EH (cell line): ENCODE measurements at regions not wholly inside any gene's neighbourhood (a gene's known extent, or its start where the extent isn't known, plus 50 kb on each side); places are given as distances from the start of the nearest gene placed in this dataset.

Experiments used
- DNase-seq: peaks from one replicate; pipeline ENCODE4 v3.0.0-alpha.2; 2015; ENCODE audit warnings: low read depth

DNA sequence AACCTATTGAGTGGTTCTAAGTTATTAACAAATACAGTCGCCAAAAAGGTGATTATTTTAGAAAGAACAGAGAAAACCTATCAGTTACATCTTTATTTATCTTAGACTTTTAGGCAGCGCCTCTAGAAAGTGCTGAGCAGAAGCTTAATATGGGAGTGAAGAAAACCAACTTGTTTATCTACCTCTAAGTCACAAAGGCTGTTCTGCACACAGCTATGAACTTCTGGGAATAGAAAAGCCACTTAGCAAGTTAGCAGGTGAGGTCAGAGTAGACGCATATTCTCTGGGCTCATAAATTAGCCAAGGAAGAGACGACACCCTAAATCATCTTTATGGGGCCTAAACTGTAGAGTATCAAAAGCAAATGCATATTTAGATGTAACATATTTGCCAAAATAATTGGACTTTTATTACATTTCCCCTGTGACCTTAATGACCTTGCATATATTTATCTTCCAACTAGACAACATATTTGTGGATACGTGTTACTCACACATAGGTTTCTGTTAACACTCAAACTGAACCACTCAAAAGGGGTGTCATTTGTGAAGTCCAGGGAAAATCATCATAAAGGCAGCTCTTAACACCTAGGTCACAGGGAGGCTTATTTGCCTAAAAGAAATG, 267.1 kb downstream of the ADGB start:
- DNase-seq, result no peak

DNA sequence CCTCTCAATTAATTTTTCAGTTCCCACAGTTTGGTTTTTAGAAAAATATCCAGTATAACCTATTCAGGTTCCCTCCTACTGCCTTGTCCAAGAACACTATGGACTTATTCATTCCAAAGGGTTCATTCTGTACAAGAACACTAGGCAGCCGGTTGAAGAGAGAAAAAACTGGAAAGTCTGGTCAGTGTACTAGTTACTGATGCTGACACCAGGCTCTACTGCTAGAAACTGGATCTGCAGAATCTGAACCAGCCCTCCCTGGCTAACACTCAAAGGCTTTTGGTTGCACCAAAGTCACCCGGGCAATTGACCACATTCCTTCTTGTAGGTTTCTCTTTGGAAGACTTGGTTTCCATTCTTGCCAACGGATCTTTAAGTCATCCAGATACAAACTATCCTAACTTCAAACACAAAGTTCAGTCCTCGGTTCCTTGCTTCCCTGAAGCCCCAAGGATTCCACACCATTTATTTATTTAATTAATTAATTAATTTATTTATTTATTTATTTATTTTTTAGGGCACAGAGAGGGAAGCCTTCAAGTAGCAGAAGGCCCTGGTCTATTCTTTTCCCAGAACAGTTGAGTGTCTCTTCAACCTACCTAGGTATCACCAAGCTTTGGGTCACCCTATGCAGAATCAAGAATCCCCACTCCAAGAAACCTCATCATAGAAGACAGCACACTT, 268.1 kb downstream of the ADGB start:
- DNase-seq, result no peak

DNA sequence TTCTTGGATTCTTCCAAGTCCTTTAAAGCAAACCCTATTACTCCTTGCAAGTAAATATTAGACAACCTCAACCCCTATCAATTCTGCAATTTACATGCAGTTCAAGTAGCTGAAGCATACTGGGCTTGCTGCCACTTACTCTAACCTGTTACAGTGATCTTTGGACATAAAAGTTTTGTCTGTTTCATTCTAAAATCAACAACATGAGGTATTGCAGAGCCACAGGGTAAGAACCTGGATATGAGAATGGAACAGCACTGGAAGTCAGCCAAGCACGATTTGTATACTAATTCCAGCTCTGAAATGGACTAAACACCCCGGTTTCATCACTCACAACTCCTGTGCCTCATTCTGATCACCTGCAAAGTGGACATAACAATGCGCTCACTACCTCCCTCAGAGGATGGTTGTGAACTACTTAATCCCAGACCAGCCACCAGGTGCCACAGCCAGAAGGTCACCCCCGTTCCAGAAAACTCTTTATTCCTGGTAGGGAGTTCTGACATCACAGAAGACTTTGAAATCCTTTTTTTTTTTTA, 270.0 kb downstream of the ADGB start:
- no peak for DNase-seq

DNA sequence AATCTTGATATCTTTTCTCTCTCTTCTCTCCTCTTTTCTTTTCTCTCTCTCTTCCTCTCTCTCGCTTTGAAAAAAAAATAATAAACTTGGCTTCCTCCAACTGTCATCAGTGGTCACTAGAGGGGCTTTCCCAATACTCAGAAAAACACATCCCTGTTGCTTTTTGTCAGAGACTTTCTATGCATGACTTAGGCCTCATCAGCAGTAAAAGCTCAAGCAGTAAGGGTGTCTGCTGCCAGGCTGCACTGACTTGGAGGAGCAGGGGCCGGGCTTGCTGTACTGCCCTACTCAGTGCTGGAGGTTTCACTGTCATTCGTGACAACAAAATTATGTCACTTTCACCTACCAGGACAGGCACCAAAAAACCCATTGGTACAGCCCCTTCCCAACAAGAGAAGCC, 272.0 kb downstream of the ADGB start:
- no peak for DNase-seq

DNA sequence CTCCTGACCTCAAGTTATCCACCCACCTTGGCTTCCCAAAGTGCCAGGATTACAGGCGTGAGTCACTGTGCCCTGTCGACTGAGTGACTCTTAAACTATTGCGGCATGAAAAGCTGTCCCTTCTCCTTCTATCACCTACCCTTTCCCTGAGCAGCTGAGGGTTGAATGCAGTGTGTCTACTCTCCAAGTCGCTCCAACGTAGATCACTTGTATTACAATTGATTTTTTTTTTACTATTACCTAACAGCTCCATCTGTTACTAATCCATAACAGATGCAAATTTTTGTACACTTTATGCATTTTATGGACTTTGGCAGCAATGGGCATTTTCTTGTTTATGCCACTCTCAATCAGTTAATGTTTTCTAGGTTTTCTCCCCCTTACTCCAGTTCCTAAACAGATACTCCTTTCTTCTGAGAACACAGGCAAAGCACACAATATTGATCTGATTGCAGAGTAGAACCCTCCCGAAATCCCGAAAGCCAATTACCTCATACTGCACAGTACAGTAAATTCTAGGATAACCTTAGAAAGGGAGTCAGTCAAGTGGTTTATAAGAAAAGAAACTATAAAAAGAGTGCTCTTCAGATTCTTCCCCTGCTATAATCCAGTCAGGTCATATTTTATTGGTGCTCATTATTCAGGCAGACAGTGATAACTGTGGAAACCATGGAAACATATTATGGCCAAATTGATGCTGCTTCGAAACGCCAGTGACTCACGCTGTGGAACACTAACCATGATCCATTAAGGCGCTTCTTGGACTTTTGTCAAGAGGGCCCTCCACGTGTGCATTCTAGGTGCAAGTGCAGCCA, 273.0 kb downstream of the ADGB start:
- DNase-seq, result peak; percentile 80

DNA sequence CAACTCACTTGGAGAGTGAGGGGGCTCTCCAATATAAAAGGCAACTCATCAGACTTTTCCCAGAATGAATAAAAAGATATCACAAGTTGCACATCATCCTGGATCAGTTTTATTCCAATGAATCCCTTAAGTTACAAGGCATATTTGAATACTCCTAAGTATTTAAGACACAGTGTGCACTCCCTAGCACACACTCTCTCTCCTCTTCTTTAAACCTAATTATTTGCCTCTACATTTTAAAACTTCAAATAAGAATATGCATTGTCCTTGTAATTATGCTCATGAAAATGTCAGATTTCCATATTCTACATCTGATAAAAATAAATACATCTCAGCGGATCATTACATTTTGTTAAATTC, 273.6 kb downstream of the ADGB start:
- DNase-seq, result no peak

DNA sequence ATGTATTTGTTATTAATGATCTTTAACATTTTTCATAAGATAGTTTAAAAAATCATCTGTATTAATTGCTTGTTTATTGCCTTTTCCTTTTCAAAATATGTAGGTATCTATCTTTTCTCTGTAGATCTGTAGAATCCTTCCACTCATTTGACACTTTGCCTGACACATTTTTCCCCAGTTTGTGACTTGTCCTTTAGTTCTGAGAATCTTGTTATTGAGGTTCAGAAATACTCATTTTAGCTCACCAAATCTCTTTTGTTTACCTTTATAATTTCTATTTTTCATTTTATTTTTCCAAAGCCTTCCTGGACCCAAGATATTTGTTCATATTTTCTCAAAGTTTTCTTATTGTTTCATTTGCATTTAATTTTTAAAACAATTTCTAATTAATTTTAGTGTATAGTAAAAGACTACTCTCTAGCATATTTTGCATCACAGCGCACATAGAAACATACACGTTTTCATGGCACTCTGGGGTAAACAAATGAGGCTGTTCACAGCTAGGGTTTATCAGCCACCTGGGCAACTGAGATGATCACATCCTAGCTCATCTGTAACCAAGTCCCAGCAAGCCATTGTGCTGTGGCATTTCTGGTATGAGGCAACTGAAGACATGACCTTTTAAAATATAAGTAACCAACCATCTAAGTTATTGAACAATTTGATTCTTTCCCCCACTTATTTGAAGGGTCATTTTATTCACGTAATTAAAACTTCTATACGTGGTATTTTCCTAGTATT, 275.7 kb downstream of the ADGB start:
- no peak for DNase-seq

DNA sequence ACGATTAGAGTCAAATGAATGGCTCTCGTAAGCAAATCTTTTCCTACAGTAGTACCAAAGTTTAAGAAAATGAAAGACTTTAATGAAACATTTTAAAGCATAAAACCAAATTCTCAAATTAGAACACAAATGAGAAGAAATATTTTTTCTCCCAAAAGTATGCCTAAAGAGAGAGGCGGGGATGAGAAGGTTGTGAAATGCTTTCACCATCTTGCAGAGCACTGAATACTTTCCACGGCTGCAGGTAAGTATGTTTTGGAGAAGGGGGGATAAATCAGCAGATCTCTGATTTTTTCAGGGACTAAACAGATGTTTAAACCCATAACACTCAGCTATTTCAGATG, 277.1 kb downstream of the ADGB start:
- DNase-seq, result no peak

DNA sequence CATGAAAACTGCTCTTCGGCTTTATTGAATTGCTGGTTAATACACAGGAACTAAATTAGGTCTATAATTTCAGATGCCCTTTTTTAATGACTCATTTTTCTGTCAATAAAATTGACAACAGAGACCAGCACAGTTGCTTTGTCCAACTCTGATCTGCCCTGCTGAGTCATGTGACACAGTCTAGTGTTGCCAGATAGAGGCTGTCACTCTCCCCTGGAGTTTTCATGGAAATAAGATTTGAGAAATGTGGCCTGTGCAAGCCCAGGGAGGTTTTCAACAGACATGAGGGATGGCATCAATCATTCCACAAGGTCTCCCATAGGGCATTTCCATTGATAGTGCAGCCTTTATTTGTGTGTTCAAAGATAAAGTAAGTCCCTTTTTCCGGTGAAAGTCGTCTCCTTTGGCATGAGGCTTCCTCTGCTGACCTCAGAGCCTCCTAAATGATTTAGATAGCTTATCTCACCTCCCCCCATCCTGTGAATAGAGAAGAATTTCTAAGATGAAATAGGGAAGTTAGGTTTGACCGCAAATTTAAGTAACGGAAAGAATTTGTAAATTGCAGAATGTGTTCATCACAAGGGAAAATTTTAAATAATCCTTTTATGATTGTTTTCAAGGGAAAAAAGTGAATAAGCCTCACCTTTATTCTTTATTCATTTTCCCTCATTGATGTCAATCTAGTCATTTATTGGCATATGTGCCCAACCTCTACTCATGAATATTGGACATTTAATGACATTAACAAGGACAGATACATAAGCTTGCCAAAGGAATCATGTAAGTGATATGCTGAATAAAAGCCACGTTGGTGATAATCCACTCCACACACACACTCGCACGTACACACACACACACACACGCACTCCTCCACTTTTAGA, 277.7 kb downstream of the ADGB start:
- DNase-seq, result no peak

DNA sequence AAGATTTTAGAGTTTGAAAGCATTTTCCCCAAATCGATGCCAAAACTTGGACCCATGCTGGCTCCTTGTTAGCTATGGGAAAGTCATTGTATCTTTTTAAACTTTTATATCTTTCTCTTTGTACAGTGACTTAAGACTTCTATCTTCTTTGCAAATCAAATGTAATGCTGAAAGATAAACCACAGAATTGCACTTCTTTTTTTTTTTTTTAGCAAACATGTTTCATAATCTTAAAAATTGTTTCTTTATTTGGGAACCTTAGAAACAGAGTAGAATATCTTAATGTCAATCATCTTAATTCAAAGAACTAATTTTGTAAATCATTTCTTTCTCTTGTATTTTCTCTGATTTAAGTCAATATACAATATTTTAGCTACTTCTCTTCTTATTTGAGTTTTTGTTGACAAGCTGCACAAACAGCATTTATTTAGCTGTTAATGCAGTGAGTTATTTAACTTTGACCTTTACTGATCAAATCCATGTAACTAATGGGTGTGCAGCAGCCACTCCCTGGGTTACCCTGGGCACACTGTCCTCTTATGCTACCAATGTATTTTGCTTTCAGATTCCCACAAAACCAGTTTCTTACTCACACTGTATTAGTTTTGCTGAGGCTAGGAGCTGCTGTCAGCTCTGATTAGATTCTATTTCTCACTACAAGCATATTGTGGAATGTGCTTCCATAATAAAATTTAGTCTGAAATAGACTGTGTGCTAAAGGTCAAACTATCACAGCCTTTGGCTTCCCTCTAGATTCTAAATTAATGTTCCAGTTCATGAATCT, 279.6 kb downstream of the ADGB start:
- peak; percentile 71 for DNase-seq

DNA sequence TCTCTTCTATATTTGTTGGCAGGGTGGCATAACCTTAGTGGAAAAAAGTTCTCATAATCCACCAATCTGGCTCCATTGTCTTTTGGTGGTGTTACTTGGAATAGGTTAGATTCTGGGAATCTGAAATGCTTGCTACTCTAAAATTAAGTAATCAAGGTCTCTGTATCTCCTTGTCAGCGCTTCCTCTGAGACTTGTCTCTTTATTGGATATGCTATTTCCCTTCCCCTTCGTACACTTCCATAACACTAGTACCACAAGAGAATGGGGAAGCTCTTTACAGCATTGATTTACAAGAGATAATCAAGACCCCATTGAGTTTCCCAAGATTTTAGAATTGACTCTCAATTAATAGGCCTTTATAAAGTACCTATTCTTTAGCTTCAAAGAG, 280.2 kb downstream of the ADGB start:
- no peak for DNase-seq

DNA sequence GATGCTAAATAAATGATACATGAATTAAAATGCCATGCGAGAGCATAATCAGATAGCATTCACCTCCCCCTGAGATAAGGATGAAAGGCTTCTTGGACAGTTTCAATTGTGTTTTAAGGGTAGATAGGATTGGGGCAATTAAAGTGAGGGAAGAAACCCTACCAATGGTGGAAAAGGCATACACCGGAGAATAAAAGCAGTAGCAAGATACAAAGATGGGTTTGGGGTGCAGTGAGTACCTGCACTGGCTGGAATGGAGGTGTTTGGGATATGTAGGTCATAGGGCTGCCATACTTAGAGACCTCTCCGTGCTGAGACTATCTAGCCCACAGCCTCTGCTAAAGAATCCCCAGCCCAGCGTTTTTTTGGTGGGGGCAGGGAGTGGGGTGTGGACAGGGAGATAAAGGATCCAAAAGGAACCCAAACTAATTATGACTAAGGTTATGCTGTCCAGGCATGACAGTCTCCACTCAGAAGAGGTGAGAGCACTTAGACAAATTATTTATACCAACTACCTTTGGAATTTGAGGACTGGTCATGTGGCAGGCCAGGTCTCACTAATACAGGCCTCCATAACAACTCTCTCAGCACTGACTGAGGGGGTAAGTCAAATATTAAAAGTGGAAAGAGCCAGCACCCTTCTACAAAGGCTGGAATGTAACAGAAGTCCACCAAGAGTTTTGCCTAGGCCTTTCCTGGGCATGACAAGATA, 280.8 kb downstream of the ADGB start:
- no peak for DNase-seq

DNA sequence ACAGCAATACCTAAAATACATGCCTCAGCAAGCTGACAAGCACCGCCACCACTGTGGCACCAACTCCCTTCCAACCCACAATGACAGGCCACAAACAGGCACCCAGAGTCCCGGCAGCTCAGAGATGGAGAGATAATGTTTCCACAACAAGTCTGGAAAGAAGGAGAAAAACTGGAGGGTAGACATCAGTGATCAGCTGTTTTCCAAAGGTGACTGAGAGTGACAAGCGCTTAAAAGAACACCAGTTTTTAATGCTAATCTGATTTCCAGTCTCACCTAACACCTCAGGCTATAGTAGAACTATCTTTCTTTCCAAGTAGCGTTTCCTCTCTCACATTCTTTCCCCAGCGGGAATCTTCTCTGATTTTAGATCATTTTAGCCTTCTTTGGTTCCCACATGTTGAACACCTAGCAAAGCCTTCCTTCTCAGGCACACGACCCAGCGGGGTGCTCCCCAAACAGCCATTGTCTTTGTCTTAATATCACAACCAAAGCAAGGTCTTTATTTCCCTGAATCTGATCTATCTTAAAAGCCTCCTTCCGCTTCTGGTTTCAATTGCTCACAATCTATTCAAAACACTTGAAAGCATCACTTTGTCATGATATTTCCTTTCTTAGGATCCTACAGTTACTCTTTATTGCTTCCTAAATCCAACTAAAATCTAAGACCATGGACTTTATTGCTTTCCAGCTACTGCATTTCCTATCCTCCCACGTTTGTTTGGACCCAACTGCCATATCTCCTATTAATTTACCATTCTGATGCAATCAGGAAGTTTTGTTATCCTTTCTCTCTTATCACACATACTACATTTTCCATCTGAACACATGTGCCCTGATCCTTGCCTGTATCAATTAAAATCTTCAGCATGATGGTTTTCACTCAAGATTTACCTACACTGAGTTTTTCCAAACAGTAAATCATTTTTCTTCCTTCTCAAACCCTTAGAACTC, 282.7 kb downstream of the ADGB start:
- no peak for DNase-seq

DNA sequence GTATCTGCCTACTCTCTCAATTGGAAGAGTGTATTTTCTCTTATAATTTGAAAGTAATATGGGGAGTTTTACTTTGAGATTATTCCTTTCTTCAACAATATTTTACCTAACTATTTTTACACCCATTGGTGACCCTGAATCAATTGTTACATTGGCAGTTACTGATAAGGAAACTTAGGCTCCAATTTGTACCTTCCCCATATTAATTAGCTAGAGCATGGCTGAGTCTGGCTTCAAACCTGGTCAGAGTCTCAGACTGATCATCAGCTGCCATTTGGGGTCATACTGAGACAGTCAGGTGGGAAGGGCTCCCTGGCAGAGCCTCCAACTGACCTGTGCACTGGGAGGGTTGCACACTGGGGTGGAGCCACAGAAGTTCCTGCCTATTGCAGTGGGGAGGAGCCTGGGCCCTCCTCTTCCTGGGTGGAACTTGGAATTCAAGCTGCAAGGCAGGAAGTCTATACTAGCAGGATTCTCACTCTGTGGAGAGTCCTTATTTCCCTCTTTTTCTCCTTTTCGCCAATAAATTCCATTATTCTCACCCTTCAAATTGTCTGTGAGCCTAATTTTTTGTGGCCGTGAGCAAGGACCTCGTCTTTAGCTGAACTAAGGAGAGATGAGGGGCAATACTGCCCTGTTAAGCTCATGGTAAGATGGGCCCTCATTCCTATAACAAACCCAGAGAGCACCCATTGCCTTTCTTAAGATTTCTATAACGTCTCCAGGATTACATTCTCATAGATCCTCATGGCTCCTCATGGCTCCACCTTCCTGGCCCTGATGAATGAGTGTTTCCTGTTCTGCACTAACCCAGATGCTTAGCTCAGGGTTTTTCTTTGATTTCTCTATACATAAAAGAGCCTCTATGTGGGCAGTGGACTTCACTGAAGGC, 285.1 kb downstream of the ADGB start:
- no peak for DNase-seq

DNA sequence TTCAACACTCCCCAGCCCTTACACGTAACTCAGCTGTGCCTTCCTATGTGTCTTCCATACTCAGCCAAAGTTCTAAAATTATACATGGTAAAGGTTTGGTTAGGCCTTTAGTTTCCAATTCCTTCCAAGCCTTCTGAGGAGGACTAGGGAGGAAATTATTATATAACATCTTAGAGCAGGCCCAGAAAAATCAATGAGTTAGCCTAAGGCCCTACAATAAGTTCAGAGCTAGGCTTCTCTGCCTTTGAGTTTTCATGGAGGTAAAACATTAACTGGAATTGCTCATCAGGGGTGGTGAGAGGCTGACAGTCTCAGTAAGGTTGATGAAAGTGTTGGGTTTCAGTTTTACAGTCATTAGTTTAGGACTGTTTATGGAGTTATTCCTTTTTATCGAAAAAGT, 286.0 kb downstream of the ADGB start:
- no peak for DNase-seq

DNA sequence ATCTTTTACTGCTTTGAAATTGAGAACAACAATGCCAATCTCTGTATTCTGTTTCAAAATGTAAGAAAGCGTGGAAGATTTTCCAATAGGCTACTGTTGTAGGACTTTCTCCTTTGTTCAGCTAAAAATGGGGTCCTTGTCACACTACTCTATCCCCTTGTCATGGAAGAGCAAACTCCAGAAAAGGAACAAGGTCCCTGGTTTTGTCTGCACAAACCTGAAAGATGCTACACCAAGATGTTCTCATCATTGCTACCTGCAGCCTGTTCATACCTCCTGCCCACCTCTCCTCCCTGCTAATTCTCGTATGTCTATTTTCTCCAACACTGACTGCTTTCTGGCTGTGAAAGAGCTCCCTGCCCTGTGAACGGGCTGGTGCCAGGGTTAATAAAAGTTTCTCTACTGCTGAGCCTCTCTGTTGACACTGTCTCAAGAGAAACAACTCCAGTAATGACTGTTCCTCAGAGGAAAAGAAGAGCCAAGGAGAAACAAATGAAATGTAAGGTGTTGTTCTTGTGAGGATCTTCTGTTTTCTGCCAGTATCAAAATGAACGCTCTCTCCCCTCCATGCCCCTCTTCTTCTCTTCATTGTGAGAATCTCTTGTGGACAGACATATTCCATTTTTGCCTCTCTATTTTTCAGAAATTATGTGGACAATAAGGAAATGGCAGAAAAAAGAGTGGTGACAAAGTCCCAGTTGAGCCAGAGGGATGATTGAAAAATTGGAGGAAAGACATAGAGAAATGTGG, 287.1 kb downstream of the ADGB start:
- no peak for DNase-seq
